Loucy (cell line): ENCODE measurements at regions not wholly inside any gene's neighbourhood (a gene's known extent, or its start where the extent isn't known, plus 50 kb on each side); places are given as distances from the start of the nearest gene placed in this dataset.

Source experiments
- H2AFZ ChIP-seq: fragments of 200-600 bp; sonication (generic); 2 replicates; pipeline ENCODE4 v1.6.0; 2016; ENCODE audit warnings: antibody characterized with exemption, mild to moderate bottlenecking, low read length, moderate library complexity
- H3F3A ChIP-seq: fragments of 200-600 bp; 2 replicates; pipeline ENCODE4 v1.6.0; 2016; ENCODE audit warnings: antibody characterized with exemption, low read depth, mild to moderate bottlenecking
- H3K27me3 ChIP-seq: fragments of 200-600 bp; sonication (generic); 2 replicates; pipeline ENCODE4 v1.6.1; 2014; ENCODE audit warnings: low read length, mild to moderate bottlenecking; ENCODE audit not compliant: insufficient read depth, poor library complexity, severe bottlenecking
- H3K36me3 ChIP-seq: fragments of 200-600 bp; sonication (generic); 2 replicates; pipeline ENCODE4 v1.6.1; 2016; ENCODE audit warnings: low read length; ENCODE audit not compliant: insufficient read depth
- H3K4me1 ChIP-seq: fragments of 200-600 bp; sonication (generic); 2 replicates; pipeline ENCODE4 v1.5.1; 2014; ENCODE audit warnings: low read length, mild to moderate bottlenecking; ENCODE audit not compliant: insufficient read depth, poor library complexity, severe bottlenecking
- H3K4me2 ChIP-seq: fragments of 200-600 bp; sonication (generic); 2 replicates; pipeline ENCODE4 v1.6.0; 2014; ENCODE audit warnings: antibody characterized with exemption, low read length, low read depth, mild to moderate bottlenecking; ENCODE audit not compliant: poor library complexity, severe bottlenecking
- H3K4me3 ChIP-seq: fragments of 200-600 bp; sonication (generic); 2 replicates; pipeline ENCODE4 v1.5.1; 2014; ENCODE audit warnings: low read length, mild to moderate bottlenecking, mixed read lengths; ENCODE audit not compliant: poor library complexity, severe bottlenecking
- H3K79me2 ChIP-seq: fragments of 200-600 bp; sonication (generic); 2 replicates; pipeline ENCODE4 v1.6.1; 2014; ENCODE audit warnings: low read length; ENCODE audit not compliant: insufficient read depth
- H3K9ac ChIP-seq: fragments of 200-600 bp; sonication (generic); 2 replicates; pipeline ENCODE4 v1.6.0; 2014; ENCODE audit warnings: mild to moderate bottlenecking, low read depth, low read length, moderate library complexity; ENCODE audit not compliant: poor library complexity, severe bottlenecking
- H3K9me2 ChIP-seq: fragments of 200-600 bp; sonication (generic); replicated peaks from 2 replicates; pipeline ENCODE4 v1.6.1; 2016; ENCODE audit warnings: low read depth, low read length, mixed read lengths
- H3K9me3 ChIP-seq: fragments of 200-600 bp; sonication (generic); 2 replicates; pipeline ENCODE4 v1.6.1; 2014; ENCODE audit warnings: mild to moderate bottlenecking, antibody characterized with exemption, low read length, low read depth; ENCODE audit not compliant: insufficient read depth
- H4K20me1 ChIP-seq: fragments of 200-600 bp; sonication (generic); 2 replicates; pipeline ENCODE4 v1.6.0; 2014; ENCODE audit warnings: antibody characterized with exemption, low read length, mild to moderate bottlenecking; ENCODE audit not compliant: insufficient read depth, poor library complexity, severe bottlenecking
- EZH2phosphoT487 ChIP-seq: fragments of 200-600 bp; IDR thresholded peaks from 2 replicates; pipeline ENCODE4 v1.6.1; 2018; ENCODE audit warnings: antibody characterized with exemption, mild to moderate bottlenecking, moderate library complexity, borderline replicate concordance
- TF ChIP-seq, protein P1 (sequence below): fragments of 200-600 bp; sonication (generic); conservative IDR thresholded peaks from 2 replicates; pipeline ENCODE4 v1.5.1; 2014; ENCODE audit warnings: mild to moderate bottlenecking, antibody characterized with exemption, low read length

DNA sequence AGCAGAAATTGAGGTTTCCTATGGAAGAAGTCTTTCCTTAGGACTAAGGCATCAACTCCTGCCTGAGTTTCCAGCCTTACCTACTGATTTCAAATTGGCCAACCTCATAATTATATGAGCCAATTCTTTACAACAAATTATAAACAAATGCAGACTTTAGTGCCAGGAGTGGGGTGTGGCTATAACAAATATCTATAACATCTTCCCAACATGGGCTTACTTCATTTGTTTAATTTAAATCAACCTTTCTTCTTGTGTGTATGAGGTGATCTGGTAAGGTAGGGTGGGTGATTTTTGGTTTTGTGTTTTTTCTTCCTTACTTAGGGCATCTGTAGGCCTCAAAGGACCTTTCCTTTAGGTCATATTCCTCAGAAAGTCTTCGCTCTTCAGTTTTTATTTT is 354.9 kb downstream of the SHANK2 start:
- Histone ChIP-seq H2AFZ (no peak overlapping the region), H3K4me2 (no peak overlapping the region), H4K20me1 (no peaks in the 10 kb centered on the region), H3K4me1 (no peaks in the 10 kb centered on the region), H3K36me3 (no peaks in the 10 kb centered on the region), H3K9me2 (no peaks in the 10 kb centered on the region), H3K79me2 (no peaks in the 10 kb centered on the region), H3K4me3 (no peak overlapping the region), H3K9me3 (peaks cover 12% of the 10 kb centered on the region; the same call in 1 of the 2 replicates), H3F3A (no peaks in the 10 kb centered on the region), H3K27me3 (no peaks in the 10 kb centered on the region), H3K9ac (no peak overlapping the region)
- TF ChIP-seq EZH2phosphoT487: no peak
- TF ChIP-seq, protein P1, sequence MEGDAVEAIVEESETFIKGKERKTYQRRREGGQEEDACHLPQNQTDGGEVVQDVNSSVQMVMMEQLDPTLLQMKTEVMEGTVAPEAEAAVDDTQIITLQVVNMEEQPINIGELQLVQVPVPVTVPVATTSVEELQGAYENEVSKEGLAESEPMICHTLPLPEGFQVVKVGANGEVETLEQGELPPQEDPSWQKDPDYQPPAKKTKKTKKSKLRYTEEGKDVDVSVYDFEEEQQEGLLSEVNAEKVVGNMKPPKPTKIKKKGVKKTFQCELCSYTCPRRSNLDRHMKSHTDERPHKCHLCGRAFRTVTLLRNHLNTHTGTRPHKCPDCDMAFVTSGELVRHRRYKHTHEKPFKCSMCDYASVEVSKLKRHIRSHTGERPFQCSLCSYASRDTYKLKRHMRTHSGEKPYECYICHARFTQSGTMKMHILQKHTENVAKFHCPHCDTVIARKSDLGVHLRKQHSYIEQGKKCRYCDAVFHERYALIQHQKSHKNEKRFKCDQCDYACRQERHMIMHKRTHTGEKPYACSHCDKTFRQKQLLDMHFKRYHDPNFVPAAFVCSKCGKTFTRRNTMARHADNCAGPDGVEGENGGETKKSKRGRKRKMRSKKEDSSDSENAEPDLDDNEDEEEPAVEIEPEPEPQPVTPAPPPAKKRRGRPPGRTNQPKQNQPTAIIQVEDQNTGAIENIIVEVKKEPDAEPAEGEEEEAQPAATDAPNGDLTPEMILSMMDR: no peak

DNA sequence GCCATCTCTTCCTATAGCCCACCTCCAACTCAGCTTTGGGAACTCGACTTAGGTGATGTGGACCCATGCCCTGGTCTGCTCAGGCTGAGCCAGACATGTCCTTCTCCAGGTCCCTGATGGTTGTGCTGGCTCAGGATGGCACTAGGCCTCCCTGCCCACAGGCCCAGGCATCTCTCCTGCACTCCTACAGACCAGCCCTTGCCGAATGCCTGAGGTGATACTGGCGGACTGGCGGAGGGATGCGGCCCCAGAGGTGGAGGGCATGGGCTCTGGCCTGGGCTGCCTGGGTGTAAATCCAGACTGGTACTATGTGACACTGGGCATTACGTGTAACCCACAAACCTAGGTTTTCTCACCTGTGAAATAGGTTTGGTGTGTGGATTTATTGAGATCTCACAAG is 352.8 kb downstream of the SHANK2 start:
- Histone ChIP-seq H3K79me2 (no peaks in the 10 kb centered on the region), H3K9me3 (peaks cover 12% of the 10 kb centered on the region; the same call in 1 of the 2 replicates), H3K9ac (no peak overlapping the region), H3K4me2 (no peak overlapping the region), H3K9me2 (no peaks in the 10 kb centered on the region), H3K4me1 (no peaks in the 10 kb centered on the region), H2AFZ (no peak overlapping the region), H3F3A (no peaks in the 10 kb centered on the region), H3K4me3 (no peak overlapping the region), H3K36me3 (no peaks in the 10 kb centered on the region), H4K20me1 (no peaks in the 10 kb centered on the region), H3K27me3 (no peaks in the 10 kb centered on the region)
- TF ChIP-seq, protein P1: no peak
- no peak for TF ChIP-seq EZH2phosphoT487

DNA sequence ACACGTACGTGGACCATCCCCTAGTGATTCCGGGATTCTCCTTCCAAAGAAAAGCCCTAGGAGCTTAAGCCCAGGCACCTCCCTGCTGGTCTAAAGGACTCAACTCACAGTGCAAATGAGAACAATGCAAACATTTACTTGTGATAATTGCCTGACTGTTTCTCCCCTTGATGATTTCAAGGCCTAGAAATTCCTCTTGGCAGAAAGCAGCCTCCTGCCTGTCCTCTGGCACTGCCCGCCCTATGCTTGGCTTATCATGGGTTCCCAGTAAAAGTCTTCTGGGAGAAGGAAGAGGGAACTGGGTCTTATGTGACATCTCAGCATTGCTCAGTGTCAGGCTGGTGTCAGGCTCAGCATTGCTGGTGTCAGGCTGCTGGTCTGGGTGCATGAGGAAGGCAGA is 351.8 kb downstream of the SHANK2 start:
- Histone ChIP-seq H3K4me3 (no peak overlapping the region), H3K36me3 (no peaks in the 10 kb centered on the region), H3K79me2 (no peaks in the 10 kb centered on the region), H4K20me1 (no peaks in the 10 kb centered on the region), H2AFZ (no peak overlapping the region), H3K27me3 (no peaks in the 10 kb centered on the region), H3K9me3 (peaks cover 7% of the 10 kb centered on the region; the same call in 1 of the 2 replicates), H3F3A (no peaks in the 10 kb centered on the region), H3K4me2 (no peak overlapping the region), H3K9me2 (no peaks in the 10 kb centered on the region), H3K9ac (no peak overlapping the region), H3K4me1 (no peaks in the 10 kb centered on the region)
- TF ChIP-seq EZH2phosphoT487: no peak
- TF ChIP-seq, protein P1: no peak
